Tibial nerve (tissue), 4 donors: ENCODE measurements at regions not wholly inside any gene's neighbourhood (a gene's known extent, or its start where the extent isn't known, plus 50 kb on each side); places are given as distances from the start of the nearest gene placed in this dataset.
"Not testable (repeated sequence)": the region's sequence is repeated elsewhere in the genome, so short reads cannot be mapped to it uniquely, and the experiment has no call there.

ENCODE experiments used
- DNase-seq, 2 donors: peaks; one replicate each; pipeline ENCODE4 v3.0.0-alpha.2; 2019; ENCODE audit warnings: low spot score in 2 of 2
- H3K27ac ChIP-seq, 4 donors: fragments of 200-600 bp; sonication (generic) in 3 of 4; one replicate each; pipeline ENCODE4 v1.5.1; 2017 to 2019; ENCODE audit warnings: mild to moderate bottlenecking in 1 of 4
- H3K27me3 ChIP-seq, 2 donors: fragments of 200-600 bp; sonication (generic) in 1 of 2; one replicate each; pipeline versions ENCODE4 v1.5.1 to v1.6.0; 2017 to 2019
- H3K36me3 ChIP-seq, 3 donors: fragments of 200-600 bp; sonication (generic); one replicate each; pipeline ENCODE4 v1.5.1; 2018 to 2019
- H3K4me1 ChIP-seq, 4 donors: fragments of 200-600 bp; sonication (generic) in 3 of 4; one replicate each; pipeline ENCODE4 v1.5.1; 2017 to 2019
- H3K4me3 ChIP-seq, 4 donors: fragments of 200-600 bp; sonication (generic) in 3 of 4; one replicate each; pipeline ENCODE4 v1.5.1; 2017 to 2019; ENCODE audit warnings: mild to moderate bottlenecking in 1 of 4, moderate library complexity in 1 of 4
- H3K9me3 ChIP-seq, 4 donors: fragments of 200-600 bp; sonication (generic) in 3 of 4; one replicate each; pipeline ENCODE4 v1.5.1; 2017 to 2019
- CTCF ChIP-seq, 5 experiments: fragments of 200-600 bp in 3 of 5; fragments of 450-650 bp in 2 of 5; sonication (generic) in 3 of 5; IDR thresholded peaks; one replicate each; pipeline ENCODE4 v1.5.1; 2016 to 2019; ENCODE audit warnings: antibody characterized with exemption in 5 of 5, mild to moderate bottlenecking in 3 of 5, moderate library complexity in 2 of 5
- EP300 ChIP-seq, 2 donors: sonication (generic); formaldehyde crosslinking; IDR thresholded peaks; one replicate each; pipeline ENCODE4 v1.6.1; 2017; ENCODE audit warnings: antibody characterized with exemption in 2 of 2, mild to moderate bottlenecking in 1 of 2
- POLR2A ChIP-seq, 2 donors: fragments of 450-650 bp; IDR thresholded peaks; one replicate each; pipeline ENCODE4 v1.6.1; 2017; ENCODE audit warnings: antibody characterized with exemption in 2 of 2, mild to moderate bottlenecking in 2 of 2, moderate library complexity in 2 of 2
- WGBS, 2 donors: methylation state at CpG; one replicate each; pipeline ENCODE4 v1.1.5; 2018; 5-methylcytosine and 5-hydroxymethylcytosine counted together

GRCh38 chr2:21194147-21194546, 70.4 kb downstream of the TDRD15 start:
- DNase-seq, result no peak
- H3K9me3 ChIP-seq, result no peaks in the 10 kb centered on the region
- no peak overlapping the region for H3K4me3 ChIP-seq
- WGBS, 2 donors, result 45 to 47% methylated on average over 2 of the region's 2 CpGs
- H3K36me3 ChIP-seq, result no peaks in the 10 kb centered on the region
- no peaks in the 10 kb centered on the region for H3K27me3 ChIP-seq
- H3K4me1 ChIP-seq, result peaks cover 0 to 6% (median 2%) of the 10 kb centered on the region in 4 donors
- TF ChIP-seq EP300 (IDR thresholded peaks at IDR 0.05) (no peak), POLR2A (IDR thresholded peaks at IDR 0.05) (no peak), CTCF (IDR thresholded peaks at IDR 0.05) (no peak)
- no peak overlapping the region for H3K27ac ChIP-seq

- Histone ChIP-seq H3K36me3 (no peaks in the 10 kb centered on the region), H3K27ac (no peak overlapping the region), H3K27me3 (no peaks in the 10 kb centered on the region), H3K4me1 (peaks cover 0 to 6% (median 2%) of the 10 kb centered on the region in 4 donors), H3K9me3 (no peaks in the 10 kb centered on the region), H3K4me3 (no peak overlapping the region)
- WGBS, 2 donors, result 46 to 50% methylated on average over 2 of the region's 2 CpGs
- DNase-seq, result no peak
- TF ChIP-seq EP300 (IDR thresholded peaks at IDR 0.05) (no peak), POLR2A (IDR thresholded peaks at IDR 0.05) (no peak), CTCF (IDR thresholded peaks at IDR 0.05) (no peak)
These were observed 71.1 kb downstream of the TDRD15 start for GRCh38 chr2:21194858-21195271.

GRCh38 chr2:21195326-21195725, 71.6 kb downstream of the TDRD15 start:
- DNase-seq, result no peak
- Histone ChIP-seq H3K4me3 (no peak overlapping the region), H3K4me1 (peaks cover 0 to 6% (median 2%) of the 10 kb centered on the region in 4 donors), H3K27ac (peak overlapping the region in 1 of 4 donors; percentile 18), H3K36me3 (no peaks in the 10 kb centered on the region), H3K27me3 (no peaks in the 10 kb centered on the region), H3K9me3 (no peaks in the 10 kb centered on the region)
- no peak for TF ChIP-seq EP300 (IDR thresholded peaks at IDR 0.05)
- no peak for TF ChIP-seq CTCF (IDR thresholded peaks at IDR 0.05)
- TF ChIP-seq POLR2A (IDR thresholded peaks at IDR 0.05), result no peak

- no peak for DNase-seq
- Histone ChIP-seq H3K4me1 (peaks cover 0 to 6% (median 2%) of the 10 kb centered on the region in 4 donors), H3K9me3 (no peaks in the 10 kb centered on the region), H3K36me3 (no peaks in the 10 kb centered on the region), H3K27me3 (no peaks in the 10 kb centered on the region), H3K4me3 (no peak overlapping the region), H3K27ac (peak overlapping the region in 1 of 4 donors; percentile 38)
- 83 to 86% methylated on average over 5 of the region's 5 CpGs for WGBS, 2 donors
- TF ChIP-seq CTCF (IDR thresholded peaks at IDR 0.05), result no peak
- TF ChIP-seq EP300 (IDR thresholded peaks at IDR 0.05), result no peak
- no peak for TF ChIP-seq POLR2A (IDR thresholded peaks at IDR 0.05)
These were observed 74.9 kb downstream of the TDRD15 start for GRCh38 chr2:21198637-21199036.

GRCh38 chr2:21203976-21204375, 80.2 kb downstream of the TDRD15 start:
- TF ChIP-seq CTCF (IDR thresholded peaks at IDR 0.05), result no peak
- TF ChIP-seq POLR2A (IDR thresholded peaks at IDR 0.05), result no peak
- TF ChIP-seq EP300 (IDR thresholded peaks at IDR 0.05), result no peak
- Histone ChIP-seq H3K9me3 (no peaks in the 10 kb centered on the region), H3K36me3 (no peaks in the 10 kb centered on the region), H3K4me1 (no peaks in the 10 kb centered on the region), H3K27me3 (no peaks in the 10 kb centered on the region), H3K27ac (no peak overlapping the region), H3K4me3 (no peak overlapping the region)
- no peak for DNase-seq

- H3K4me3 ChIP-seq, H3K27ac ChIP-seq, H3K9me3 ChIP-seq, H3K4me1 ChIP-seq, H3K36me3 ChIP-seq, H3K27me3 ChIP-seq, DNase-seq: not testable (repeated sequence)
- WGBS, 2 donors, result 93 to 100% methylated on average over 6 to 8 of the region's 10 CpGs
These were observed 90.3 kb downstream of the TDRD15 start for GRCh38 chr2:21214085-21214484.
